T-helper 17 cell (primary cell): ENCODE measurements at regions not wholly inside any gene's neighbourhood (a gene's known extent, or its start where the extent isn't known, plus 50 kb on each side); places are given as distances from the start of the nearest gene placed in this dataset.
"Not testable (repeated sequence)": the region's sequence is repeated elsewhere in the genome, so short reads cannot be mapped to it uniquely, and the experiment has no call there.

Experiments
- ATAC-seq: fragments of 150-1000 bp; cut with Tn5 transposase; 2 replicates; pipeline ENCODE4 v1.10.0; 2021; ENCODE audit warnings: mild to moderate bottlenecking, moderate library complexity
- DNase-seq, 3 donors: peaks; one replicate each; pipeline versions ENCODE4 v3.0.0 to v3.0.0-alpha.2; 2020 to 2021
- H3K9me3 ChIP-seq: one replicate; pipeline ENCODE4 v1.7.0; 2013; ENCODE audit warnings: low read length, mild to moderate bottlenecking; ENCODE audit not compliant: control insufficient read depth, poor library complexity, severe bottlenecking
- H3K27ac Mint-ChIP-seq: one replicate; pipeline ENCODE4 v1.8.0; 2022; ENCODE audit warnings: mild to moderate bottlenecking, moderate library complexity, mixed read lengths
- H3K27me3 Mint-ChIP-seq: one replicate; pipeline ENCODE4 v1.8.0; 2022; ENCODE audit warnings: mixed read lengths
- H3K36me3 Mint-ChIP-seq: one replicate; pipeline ENCODE4 v1.8.0; 2022; ENCODE audit warnings: low read depth, mixed read lengths
- H3K4me1 Mint-ChIP-seq: one replicate; pipeline ENCODE4 v1.8.0; 2022; ENCODE audit warnings: mild to moderate bottlenecking, mixed read lengths
- H3K4me3 Mint-ChIP-seq: one replicate; pipeline ENCODE4 v1.8.0; 2022; ENCODE audit warnings: mild to moderate bottlenecking, moderate library complexity, mixed read lengths

- not testable (repeated sequence) for H3K36me3 Mint-ChIP-seq, DNase-seq, H3K4me3 Mint-ChIP-seq, H3K9me3 ChIP-seq, H3K4me1 Mint-ChIP-seq, H3K27ac Mint-ChIP-seq, ATAC-seq
- H3K27me3 Mint-ChIP-seq = peaks cover 40% of the 10 kb centered on the region
These were observed 164.3 kb downstream of the TRIM43 start for GRCh38 chr2:95755956-95756669.

- DNase-seq = no peak
- Mint-ChIP-seq H3K4me3 (no peak overlapping the region), H3K27ac (no peak overlapping the region), H3K4me1 (no peaks in the 10 kb centered on the region), H3K27me3 (peaks cover 22% of the 10 kb centered on the region), H3K36me3 (no peaks in the 10 kb centered on the region)
- no peak for ATAC-seq
- no peaks in the 10 kb centered on the region for H3K9me3 ChIP-seq
These were observed 166.2 kb downstream of the TRIM43 start for GRCh38 chr2:95757988-95758387.

GRCh38 chr2:95759481-95760246, 167.9 kb downstream of the TRIM43 start:
- H3K36me3 Mint-ChIP-seq = no peaks in the 10 kb centered on the region
- no peak overlapping the region for H3K27ac Mint-ChIP-seq
- no peak for ATAC-seq
- H3K4me1 Mint-ChIP-seq = no peaks in the 10 kb centered on the region
- no peaks in the 10 kb centered on the region for H3K9me3 ChIP-seq
- no peak for DNase-seq
- peaks cover 7% of the 10 kb centered on the region for H3K27me3 Mint-ChIP-seq
- H3K4me3 Mint-ChIP-seq = no peak overlapping the region

GRCh38 chr2:95760806-95761525, 169.2 kb downstream of the TRIM43 start:
- ATAC-seq = no peak
- H3K27ac Mint-ChIP-seq = no peak overlapping the region
- H3K4me3 Mint-ChIP-seq = no peak overlapping the region
- H3K4me1 Mint-ChIP-seq = no peaks in the 10 kb centered on the region
- no peaks in the 10 kb centered on the region for H3K36me3 Mint-ChIP-seq
- DNase-seq = no peak
- no peaks in the 10 kb centered on the region for H3K27me3 Mint-ChIP-seq
- H3K9me3 ChIP-seq = no peaks in the 10 kb centered on the region

- Mint-ChIP-seq H3K4me3 (no peak overlapping the region), H3K27me3 (peaks cover 4% of the 10 kb centered on the region), H3K4me1 (no peaks in the 10 kb centered on the region), H3K36me3 (no peaks in the 10 kb centered on the region), H3K27ac (no peak overlapping the region)
- no peak for ATAC-seq
- no peak for DNase-seq
- H3K9me3 ChIP-seq = no peaks in the 10 kb centered on the region
These were observed 169.8 kb downstream of the TRIM43 start for GRCh38 chr2:95761556-95761955.

- H3K36me3 Mint-ChIP-seq, H3K9me3 ChIP-seq, H3K4me3 Mint-ChIP-seq, H3K27me3 Mint-ChIP-seq, ATAC-seq, DNase-seq, H3K4me1 Mint-ChIP-seq, H3K27ac Mint-ChIP-seq: not testable (repeated sequence)
These were observed 170.5 kb downstream of the TRIM43 start for GRCh38 chr2:95762023-95763021.

GRCh38 chr2:95763074-95763473, 171.3 kb downstream of the TRIM43 start:
- H3K27me3 Mint-ChIP-seq, H3K36me3 Mint-ChIP-seq, H3K27ac Mint-ChIP-seq, ATAC-seq, H3K4me3 Mint-ChIP-seq, DNase-seq, H3K9me3 ChIP-seq, H3K4me1 Mint-ChIP-seq: not testable (repeated sequence)

GRCh38 chr2:95764966-95765365, 173.2 kb downstream of the TRIM43 start:
- DNase-seq, H3K27me3 Mint-ChIP-seq: not testable (repeated sequence)

GRCh38 chr2:95765925-95766910, 174.4 kb downstream of the TRIM43 start:
- not testable (repeated sequence) for DNase-seq, H3K27ac Mint-ChIP-seq, H3K27me3 Mint-ChIP-seq, H3K4me3 Mint-ChIP-seq, ATAC-seq, H3K9me3 ChIP-seq, H3K36me3 Mint-ChIP-seq, H3K4me1 Mint-ChIP-seq

More at GRCh38 chr2:95764966-95765365, 173.2 kb downstream of the TRIM43 start:
- H3K9me3 ChIP-seq, H3K36me3 Mint-ChIP-seq, H3K4me3 Mint-ChIP-seq, ATAC-seq, H3K27ac Mint-ChIP-seq, H3K4me1 Mint-ChIP-seq: not testable (repeated sequence)

- H3K9me3 ChIP-seq, H3K27me3 Mint-ChIP-seq, H3K4me1 Mint-ChIP-seq, H3K36me3 Mint-ChIP-seq, H3K27ac Mint-ChIP-seq, DNase-seq, H3K4me3 Mint-ChIP-seq, ATAC-seq: not testable (repeated sequence)
These were observed 175.7 kb downstream of the TRIM43 start for GRCh38 chr2:95767531-95767930.

GRCh38 chr2:95767950-95768349, 176.1 kb downstream of the TRIM43 start:
- not testable (repeated sequence) for DNase-seq, H3K9me3 ChIP-seq, H3K27ac Mint-ChIP-seq, H3K4me1 Mint-ChIP-seq, ATAC-seq, H3K4me3 Mint-ChIP-seq, H3K36me3 Mint-ChIP-seq, H3K27me3 Mint-ChIP-seq

GRCh38 chr2:95769256-95769655, 177.5 kb downstream of the TRIM43 start:
- not testable (repeated sequence) for ATAC-seq, H3K4me1 Mint-ChIP-seq, H3K36me3 Mint-ChIP-seq, H3K27ac Mint-ChIP-seq, H3K9me3 ChIP-seq, DNase-seq, H3K27me3 Mint-ChIP-seq, H3K4me3 Mint-ChIP-seq
